ENCODE measurements at regions not wholly inside any gene's neighbourhood (a gene's known extent, or its start where the extent isn't known, plus 50 kb on each side); places are given as distances from the start of the nearest gene placed in this dataset.
A peak's percentile ranks its signal among the peaks of the same experiment; 100 is the strongest.

DNA sequence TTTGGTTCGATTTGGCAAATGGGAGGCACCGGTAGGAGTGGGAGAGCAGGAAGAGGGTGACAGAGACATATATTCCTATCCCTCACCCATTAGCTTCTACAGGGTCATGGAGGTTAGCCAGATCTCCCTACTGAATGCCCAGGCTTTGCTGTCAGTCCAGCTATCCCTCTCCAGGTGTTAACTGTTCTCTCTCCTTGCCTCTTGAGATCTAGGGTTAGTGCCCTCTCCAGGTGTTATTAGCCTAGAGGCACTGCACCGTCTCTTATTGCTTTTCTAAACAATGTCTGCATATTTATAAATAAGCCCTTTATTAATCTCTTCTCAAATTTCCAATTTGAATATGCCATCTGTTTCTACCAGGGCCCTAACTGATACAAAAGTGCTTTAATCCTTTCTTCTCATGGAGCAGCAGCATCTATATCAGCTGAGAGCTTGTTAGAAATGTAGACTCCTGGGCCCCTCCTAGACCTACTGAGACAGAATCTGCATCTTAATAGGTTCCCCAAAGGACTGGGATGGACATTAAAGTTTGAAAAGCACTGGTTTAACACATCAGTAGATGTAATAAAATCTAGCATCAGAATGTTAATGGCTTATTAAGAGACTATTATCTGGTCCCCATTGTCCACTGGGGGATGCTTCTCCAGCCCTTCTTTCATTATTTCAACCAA lies 322.5 kb upstream of the SLC24A2 start:
- DNase-seq, result no peak

DNA sequence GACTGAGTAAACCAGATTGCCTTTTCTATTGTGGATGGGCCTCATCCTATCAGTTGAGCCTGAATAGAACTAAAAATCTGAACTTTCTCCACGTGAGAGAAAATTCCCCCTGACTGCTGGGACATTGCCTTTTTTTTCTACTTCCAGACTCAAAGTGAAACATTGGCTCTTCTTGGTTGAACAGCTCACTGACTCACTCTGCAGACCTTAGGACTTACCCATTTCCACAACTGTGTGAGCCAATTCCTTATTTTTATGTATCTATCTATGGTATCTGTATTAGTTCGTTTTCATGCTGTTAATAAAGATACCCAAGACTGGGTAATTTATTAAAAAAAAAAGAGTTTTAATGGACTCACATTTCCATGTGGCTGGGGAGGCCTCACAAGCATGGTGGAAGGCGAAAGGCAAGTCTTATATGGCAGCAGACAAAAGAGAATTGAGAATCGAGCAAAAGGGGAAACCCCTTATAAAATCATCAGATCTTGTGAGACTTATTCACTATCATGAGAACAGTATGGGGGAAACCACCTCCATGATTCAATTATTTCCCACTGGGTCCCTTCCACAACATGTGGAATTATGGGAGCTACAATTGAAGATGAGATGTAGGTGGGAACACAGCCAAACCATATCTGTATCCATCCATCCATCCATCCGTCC lies 306.7 kb upstream of the SLC24A2 start:
- no peak for DNase-seq

GRCh38 chr9:20092561-20092960 lies 303.7 kb upstream of the SLC24A2 start:
- no peak for DNase-seq

- DNase-seq, result no peak
Observed at GRCh38 chr9:20087481-20087880, 298.6 kb upstream of the SLC24A2 start.

DNA sequence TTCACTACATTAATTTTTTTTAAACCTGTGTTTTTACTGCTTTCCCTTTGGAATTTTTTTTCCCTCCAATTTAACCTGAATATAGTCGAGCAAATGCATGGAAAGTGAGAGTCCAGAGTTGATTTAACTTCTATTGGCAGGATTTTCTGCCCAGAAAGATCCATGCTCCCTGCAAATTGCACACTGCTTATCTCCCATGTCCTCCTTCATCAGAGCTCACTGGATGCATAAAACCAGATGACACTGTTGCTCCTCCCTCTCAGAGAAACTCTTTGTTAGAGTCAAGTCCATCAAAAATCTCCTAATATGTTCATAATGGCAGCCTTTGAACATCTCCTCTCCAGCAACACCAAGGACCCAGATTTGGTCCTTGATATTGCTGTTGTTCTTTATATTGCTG lies 297.0 kb upstream of the SLC24A2 start:
- DNase-seq, result no peak

GRCh38 chr9:20084125-20084524 lies 295.3 kb upstream of the SLC24A2 start:
- DNase-seq, result no peak

DNA sequence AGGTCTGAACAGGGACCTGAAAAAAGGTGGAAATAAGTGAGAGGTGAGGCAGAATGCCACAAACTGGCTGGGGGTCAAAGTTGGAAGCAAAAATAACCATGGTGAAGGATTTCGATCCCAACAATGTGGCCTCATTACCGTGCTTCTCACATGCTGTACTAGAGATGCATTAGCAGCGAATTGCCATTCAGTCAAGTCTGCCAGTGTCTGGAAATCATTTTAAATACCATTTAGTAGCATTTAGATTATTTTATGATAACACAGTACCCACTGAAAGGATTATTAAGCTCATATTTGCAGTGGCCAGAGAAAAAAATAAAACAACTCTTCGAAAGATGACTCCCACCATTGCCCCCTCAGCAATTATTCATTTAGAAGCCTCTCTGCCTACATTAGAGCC lies 294.6 kb upstream of the SLC24A2 start:
- no peak for DNase-seq

- DNase-seq, result no peak
Observed at GRCh38 chr9:20082831-20083230, 294.0 kb upstream of the SLC24A2 start.

DNA sequence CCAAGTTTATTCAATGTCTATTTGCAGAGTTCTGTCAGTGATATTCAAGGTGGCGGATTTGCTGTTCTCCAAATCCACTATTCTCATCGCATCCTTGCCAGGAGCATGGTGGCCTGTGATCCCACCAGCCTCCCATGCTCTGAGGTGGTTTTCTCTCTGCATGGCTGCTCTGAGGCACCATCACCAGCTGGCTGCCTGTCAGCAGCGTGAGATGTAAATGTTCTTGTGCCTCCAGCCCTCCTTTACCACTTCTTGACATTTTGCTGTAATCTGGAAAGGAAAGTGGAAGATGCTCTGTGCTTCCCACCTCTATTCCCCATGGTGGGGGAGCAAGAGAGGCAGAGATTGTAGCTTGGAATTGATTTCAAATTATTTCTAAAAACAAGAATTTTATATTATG lies 293.6 kb upstream of the SLC24A2 start:
- no peak for DNase-seq

DNA sequence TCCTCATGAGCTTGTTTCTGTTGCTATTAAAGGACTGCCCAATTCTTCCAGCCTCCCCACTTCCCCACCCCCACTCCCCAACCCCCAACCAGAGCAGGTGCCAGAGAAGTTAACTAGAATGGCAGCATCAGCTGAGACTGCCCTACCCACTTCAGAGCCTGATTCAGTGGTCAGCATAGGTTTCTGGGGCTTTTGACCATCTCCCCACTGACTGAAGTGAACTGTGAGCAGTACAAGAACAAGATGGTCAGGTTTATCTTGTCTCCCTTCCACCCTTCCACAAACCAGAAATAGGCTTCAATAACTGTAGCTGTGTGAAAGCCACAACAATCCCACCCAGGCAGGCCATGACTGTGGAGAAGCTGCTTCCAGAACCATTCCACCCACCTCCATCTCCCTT lies 289.4 kb upstream of the SLC24A2 start:
- DNase-seq, result no peak

DNA sequence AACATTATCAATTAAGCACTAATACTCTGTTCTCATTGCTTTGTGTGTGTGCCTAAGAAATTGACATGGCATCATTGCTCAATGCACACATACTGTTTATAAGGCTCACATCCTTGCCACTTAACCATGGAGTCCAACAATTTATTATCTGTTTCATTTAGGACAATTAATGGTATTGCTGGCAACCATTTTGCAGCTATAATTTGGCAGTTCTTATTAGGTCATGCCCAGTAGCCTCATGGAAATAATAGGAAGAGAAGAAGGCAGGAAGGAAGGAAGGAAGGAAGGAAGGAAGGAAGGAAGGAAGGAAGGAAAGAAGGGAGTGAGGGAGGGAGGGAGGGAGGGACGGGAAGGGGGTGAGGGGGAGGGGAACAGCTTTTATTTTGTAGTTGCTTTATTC lies 285.5 kb upstream of the SLC24A2 start:
- no peak for DNase-seq

- DNase-seq, result no peak
Observed at GRCh38 chr9:20070336-20070735, 281.5 kb upstream of the SLC24A2 start.

DNA sequence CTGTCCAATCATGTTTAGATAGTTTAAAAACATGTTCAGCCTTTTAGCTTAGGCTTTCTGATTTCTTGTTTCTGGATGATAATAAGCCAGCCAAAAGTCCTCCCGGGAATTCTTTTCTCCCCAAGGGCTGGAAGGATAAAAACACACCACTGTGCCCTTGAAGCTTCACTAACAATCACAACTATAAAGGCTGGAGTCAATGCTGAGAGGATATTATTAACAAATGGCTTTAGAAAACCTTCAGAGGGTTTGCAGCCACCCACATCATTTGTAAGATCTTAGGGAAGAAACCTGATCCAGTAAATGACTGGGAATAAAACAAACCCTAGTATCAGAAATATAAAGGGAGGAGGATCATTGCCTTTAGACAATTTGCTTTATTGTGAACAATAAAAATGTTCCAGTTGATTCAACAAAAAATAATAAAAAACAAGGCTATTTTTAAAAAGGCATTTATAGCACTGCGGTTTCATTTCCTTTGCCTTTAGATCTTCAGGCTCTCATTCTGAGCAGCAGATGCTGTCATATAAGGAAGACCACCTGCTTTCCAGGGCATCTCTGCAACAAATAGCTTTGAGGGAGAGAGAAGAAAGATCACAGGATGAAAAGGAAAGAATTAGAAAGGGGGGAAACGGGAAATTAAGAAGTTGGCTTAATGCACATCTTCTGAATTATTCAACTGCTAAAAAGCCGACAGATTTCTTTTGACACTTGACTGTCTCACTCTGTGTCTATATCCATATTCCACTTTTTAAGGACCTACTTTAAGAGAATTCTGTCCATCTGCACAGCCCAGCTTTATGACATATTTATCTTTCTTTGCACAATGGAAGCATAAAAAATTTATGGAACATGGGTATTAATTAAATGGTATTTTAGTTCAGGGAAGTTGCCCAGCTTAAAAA lies 277.2 kb upstream of the SLC24A2 start:
- no peak for DNase-seq

GRCh38 chr9:20065046-20065445 lies 276.2 kb upstream of the SLC24A2 start:
- DNase-seq, result no peak

- DNase-seq, result no peak
Observed at GRCh38 chr9:20054734-20055133, 265.9 kb upstream of the SLC24A2 start.

DNA sequence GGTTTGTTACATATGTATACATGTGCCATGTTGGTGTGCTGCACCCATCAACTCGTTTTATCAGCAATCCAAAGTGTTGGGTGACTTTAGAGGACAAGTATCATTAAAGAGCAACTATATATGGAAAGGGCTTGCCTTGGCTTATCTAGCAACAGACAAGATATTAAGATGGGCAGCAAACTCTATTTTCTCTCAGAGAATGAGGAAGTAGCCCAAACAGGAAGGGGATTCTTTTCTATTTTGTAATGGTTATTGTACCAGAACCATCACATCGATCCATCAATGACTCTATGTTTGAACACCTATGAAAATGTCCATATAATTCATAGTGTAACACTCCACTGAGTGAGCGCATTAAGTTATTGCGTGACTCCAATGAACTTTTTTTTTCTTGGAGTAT lies 260.1 kb upstream of the SLC24A2 start:
- DNase-seq, result no peak

GRCh38 chr9:20048437-20048836 lies 259.6 kb upstream of the SLC24A2 start:
- DNase-seq, result no peak

DNA sequence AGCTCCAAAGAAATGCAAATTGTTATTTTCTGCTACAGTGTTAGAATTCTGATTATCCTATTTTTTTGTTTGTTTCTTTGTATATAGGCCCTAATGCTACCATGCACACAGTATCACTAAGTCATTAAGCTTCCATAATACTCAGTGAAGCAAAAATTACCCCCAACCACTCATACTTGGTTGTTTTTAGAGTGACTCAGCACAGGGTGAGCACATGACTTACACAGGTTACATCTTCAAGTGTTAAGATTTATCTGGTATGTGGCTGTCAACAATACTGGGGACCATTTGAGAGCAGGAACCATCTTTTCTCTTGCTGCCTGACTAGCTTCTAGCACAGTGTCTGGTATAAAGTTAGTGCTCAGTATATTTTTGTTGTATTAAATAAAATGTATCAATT lies 255.8 kb upstream of the SLC24A2 start:
- DNase-seq, result no peak

GRCh38 chr9:20043461-20043860 lies 254.6 kb upstream of the SLC24A2 start:
- no peak for DNase-seq

DNA sequence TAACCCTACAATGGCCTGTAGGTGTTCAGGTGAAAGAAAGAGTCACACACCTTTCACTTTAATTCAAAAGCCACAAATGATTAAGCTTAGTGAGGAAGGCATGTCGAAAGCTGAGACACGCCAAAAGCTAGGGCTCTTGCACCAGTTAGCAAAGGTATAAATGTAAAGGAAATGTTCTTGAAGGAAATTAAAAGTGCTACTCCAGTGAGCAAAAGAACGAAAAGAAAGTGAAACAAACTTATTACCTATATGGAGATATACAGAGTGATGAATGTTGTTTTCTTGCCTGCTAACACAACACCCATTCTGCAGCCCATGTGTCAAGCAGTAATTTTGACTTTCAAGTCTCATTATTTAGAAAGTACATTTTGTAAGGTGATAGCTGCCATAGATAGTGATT lies 254.2 kb upstream of the SLC24A2 start:
- no peak for DNase-seq

DNA sequence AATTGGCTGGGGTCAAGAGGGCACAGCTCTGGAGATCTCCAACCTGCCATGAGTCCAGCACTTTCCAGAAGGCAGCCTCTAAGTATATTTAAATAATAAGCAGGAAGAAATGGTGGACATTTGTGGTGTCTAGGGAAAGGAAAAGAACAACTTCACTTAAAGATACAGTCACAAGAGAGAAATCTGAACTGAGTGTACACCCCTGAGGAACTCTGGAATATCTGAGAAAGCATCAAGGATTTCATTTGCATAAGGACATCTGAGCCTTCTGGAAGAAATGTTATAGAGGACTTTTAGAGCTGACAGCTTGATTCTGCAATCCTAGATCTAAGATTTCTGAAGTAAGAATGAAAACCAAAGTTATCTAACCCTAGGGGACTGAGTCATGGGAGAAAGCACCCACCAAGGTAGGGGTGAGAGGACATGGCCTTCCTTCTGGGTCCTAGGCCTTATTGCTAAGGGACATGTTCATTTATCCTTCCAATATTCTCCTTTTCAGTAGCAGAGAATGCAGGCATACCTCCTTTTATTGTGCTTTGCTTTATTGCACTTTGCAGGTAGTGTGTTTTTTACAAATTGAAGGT lies 253.4 kb upstream of the SLC24A2 start:
- no peak for DNase-seq

DNA sequence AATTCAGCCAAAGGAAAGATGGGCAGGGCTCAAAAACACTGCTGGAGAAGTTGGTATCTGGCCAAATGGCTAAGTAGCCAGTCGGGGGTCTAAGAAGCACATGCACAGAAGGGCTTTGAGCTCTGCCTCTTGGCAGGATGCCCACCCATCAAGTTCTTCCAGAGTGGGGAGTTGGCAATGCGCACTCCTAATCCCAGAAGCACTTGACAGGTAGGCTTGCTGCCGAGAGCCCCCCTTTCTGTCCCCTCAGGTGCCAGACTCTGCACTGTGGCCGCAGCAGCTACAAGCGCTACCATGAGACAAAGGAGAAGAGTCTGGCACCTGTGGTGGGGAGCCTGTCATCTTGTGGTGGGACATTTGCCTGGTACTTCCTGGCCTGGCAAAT lies 252.9 kb upstream of the SLC24A2 start:
- DNase-seq, result peak; percentile 97

GRCh38 chr9:20040991-20041696 lies 252.3 kb upstream of the SLC24A2 start:
- peak; percentile 79 for DNase-seq
